Esophagus muscularis mucosa (tissue), 4 donors: ENCODE measurements at regions not wholly inside any gene's neighbourhood (a gene's known extent, or its start where the extent isn't known, plus 50 kb on each side); places are given as distances from the start of the nearest gene placed in this dataset.

Experiments
- DNase-seq: peaks from one replicate; pipeline ENCODE4 v3.0.0-alpha.2; 2017; ENCODE audit errors: extremely low spot score
- H3K27ac ChIP-seq, 4 donors: fragments of 200-600 bp; sonication (generic); replicated peaks in 1 of 4; 1 replicate in 3 of 4; 2 replicates in 1 of 4; pipeline ENCODE4 v1.5.1; 2016 to 2019; ENCODE audit warnings: mild to moderate bottlenecking in 1 of 4
- H3K27me3 ChIP-seq, 4 donors: fragments of 200-600 bp; sonication (generic); one replicate each; pipeline versions ENCODE4 v1.5.1 to v1.6.0; 2016 to 2019
- H3K36me3 ChIP-seq, 4 donors: fragments of 200-600 bp; sonication (generic); one replicate each; pipeline ENCODE4 v1.5.1; 2016 to 2019
- H3K4me1 ChIP-seq, 4 donors: fragments of 200-600 bp; sonication (generic); one replicate each; pipeline ENCODE4 v1.5.1; 2016 to 2019
- H3K4me3 ChIP-seq, 4 donors: fragments of 200-600 bp; sonication (generic); 1 replicate in 2 of 4; 2 replicates in 2 of 4; pipeline ENCODE4 v1.5.1; 2016 to 2019; ENCODE audit warnings: mild to moderate bottlenecking in 4 of 4, moderate library complexity in 1 of 4
- H3K9me3 ChIP-seq, 4 donors: fragments of 200-600 bp; sonication (generic); 1 replicate in 3 of 4; 2 replicates in 1 of 4; pipeline ENCODE4 v1.5.1; 2016 to 2019
- CTCF ChIP-seq, 3 experiments: fragments of 200-600 bp in 2 of 3; fragments of 450-650 bp in 1 of 3; sonication (generic) in 2 of 3; IDR thresholded peaks; one replicate each; pipeline ENCODE4 v1.5.1; 2017 to 2019; ENCODE audit warnings: antibody characterized with exemption in 3 of 3, mild to moderate bottlenecking in 2 of 3, moderate library complexity in 1 of 3
- EP300 ChIP-seq: sonication (generic); formaldehyde crosslinking; IDR thresholded peaks from one replicate; pipeline ENCODE4 v1.6.1; 2017; ENCODE audit warnings: antibody characterized with exemption
- POLR2A ChIP-seq: fragments of 450-650 bp; IDR thresholded peaks from one replicate; pipeline ENCODE4 v1.6.1; 2017; ENCODE audit warnings: antibody characterized with exemption, moderate library complexity, mild to moderate bottlenecking, low read depth
- POLR2AphosphoS5 ChIP-seq, 2 donors: sonication (generic); formaldehyde crosslinking; IDR thresholded peaks; one replicate each; pipeline ENCODE4 v1.6.1; 2017; ENCODE audit warnings: antibody characterized with exemption in 2 of 2
- WGBS: methylation state at CpG from one replicate; pipeline ENCODE4 v1.1.5; 2018; 5-methylcytosine and 5-hydroxymethylcytosine counted together
- intact Hi-C: fragments of 100-400 bp; cut with DNase I; formaldehyde crosslinking; loops from one replicate; pipeline ENCODE4 v1.15.1; 2023
- small RNA-seq, 3 donors: library from RNA; depleted of rRNA; stranded (forward); fragments of <200 nt; gene quantifications; one replicate each; pipeline ENCODE3, GENCODE V24; 2016

GRCh38 chr1:220326578-220326977 is 54.3 kb upstream of the RAB3GAP2 start:
- intact Hi-C loops: no loop called here
- no peak for TF ChIP-seq EP300
- no peak for TF ChIP-seq CTCF (IDR thresholded peaks at IDR 0.05)
- TF ChIP-seq POLR2A: no peak
- TF ChIP-seq POLR2AphosphoS5 (IDR thresholded peaks at IDR 0.05): no peak
- WGBS: 79% methylated on average over 2 of the region's 2 CpGs

GRCh38 chr1:220325306-220325995 is 53.2 kb upstream of the RAB3GAP2 start:
- peak; percentile 78 for DNase-seq
- intact Hi-C loops: no loop called here

More at GRCh38 chr1:220326578-220326977, 54.3 kb upstream of the RAB3GAP2 start:
- Histone ChIP-seq H3K27me3 (no peaks in the 10 kb centered on the region), H3K36me3 (no peaks in the 10 kb centered on the region), H3K4me3 (no peak overlapping the region), H3K27ac (no peak overlapping the region), H3K9me3 (no peaks in the 10 kb centered on the region), H3K4me1 (no peaks in the 10 kb centered on the region)
- DNase-seq: peak; percentile 45

GRCh38 chr1:220323717-220324116 is 51.5 kb upstream of the RAB3GAP2 start:
- TF ChIP-seq CTCF (IDR thresholded peaks at IDR 0.05): no peak
- no peak for TF ChIP-seq POLR2A
- TF ChIP-seq EP300: no peak
- TF ChIP-seq POLR2AphosphoS5 (IDR thresholded peaks at IDR 0.05): no peak
- H3K4me1 ChIP-seq: no peaks in the 10 kb centered on the region
- no peaks in the 10 kb centered on the region for H3K36me3 ChIP-seq
- intact Hi-C loops: no loop called here
- 88% methylated on average over 4 of the region's 4 CpGs for WGBS
- H3K27me3 ChIP-seq: no peaks in the 10 kb centered on the region
- no peak overlapping the region for H3K27ac ChIP-seq
- no peak overlapping the region for H3K4me3 ChIP-seq
- no peaks in the 10 kb centered on the region for H3K9me3 ChIP-seq
- DNase-seq: peak; percentile 19

More at GRCh38 chr1:220325306-220325995, 53.2 kb upstream of the RAB3GAP2 start:
- Histone ChIP-seq H3K9me3 (no peaks in the 10 kb centered on the region), H3K4me3 (no peak overlapping the region), H3K36me3 (no peaks in the 10 kb centered on the region), H3K27me3 (no peaks in the 10 kb centered on the region), H3K27ac (no peak overlapping the region), H3K4me1 (no peaks in the 10 kb centered on the region)
- TF ChIP-seq POLR2A (no peak), POLR2AphosphoS5 (IDR thresholded peaks at IDR 0.05) (no peak), EP300 (no peak), CTCF (IDR thresholded peaks at IDR 0.05) (no peak)
- WGBS: 75% methylated on average over 4 of the region's 4 CpGs

- TF ChIP-seq EP300: no peak
- TF ChIP-seq POLR2AphosphoS5 (IDR thresholded peaks at IDR 0.05): no peak
- no peak for TF ChIP-seq CTCF (IDR thresholded peaks at IDR 0.05)
- TF ChIP-seq POLR2A: no peak
- 91% methylated on average over 2 of the region's 2 CpGs for WGBS
Observed at GRCh38 chr1:220322570-220322969, 50.3 kb upstream of the RAB3GAP2 start.

More at GRCh38 chr1:220322570-220322969, 50.3 kb upstream of the RAB3GAP2 start:
- intact Hi-C loops: no loop called here
- no peak overlapping the region for H3K4me3 ChIP-seq
- H3K36me3 ChIP-seq: no peaks in the 10 kb centered on the region
- no peaks in the 10 kb centered on the region for H3K4me1 ChIP-seq
- no peaks in the 10 kb centered on the region for H3K9me3 ChIP-seq
- peak; percentile 87 for DNase-seq
- H3K27ac ChIP-seq: no peak overlapping the region
- no peaks in the 10 kb centered on the region for H3K27me3 ChIP-seq

Small RNA genes in the stretch of these regions (small RNA-seq; reads per million reads assigned to genes)
- 0 reads per million in 3 donors for gene AC096644.2
